DOHH2 (cell line): ENCODE measurements at regions not wholly inside any gene's neighbourhood (a gene's known extent, or its start where the extent isn't known, plus 50 kb on each side); places are given as distances from the start of the nearest gene placed in this dataset.

Source experiments
- H3F3A ChIP-seq: fragments of 200-600 bp; sonication (generic), shearing (Covaris generic); 2 replicates; pipeline ENCODE4 v1.6.0; 2016; ENCODE audit warnings: antibody characterized with exemption, mild to moderate bottlenecking; ENCODE audit not compliant: control insufficient read depth, insufficient read depth
- H3K27ac ChIP-seq: fragments of 200-600 bp; sonication (generic); 2 replicates; pipeline ENCODE4 v1.5.1; 2014; ENCODE audit warnings: low read depth, mild to moderate bottlenecking, low read length, moderate library complexity
- H3K27me3 ChIP-seq: fragments of 200-600 bp; sonication (generic); 2 replicates; pipeline ENCODE4 v1.6.1; 2014; ENCODE audit warnings: mild to moderate bottlenecking, low read length, mixed read lengths; ENCODE audit not compliant: control insufficient read depth
- H3K36me3 ChIP-seq: fragments of 200-600 bp; sonication (generic); 2 replicates; pipeline ENCODE4 v1.6.1; 2014; ENCODE audit warnings: mild to moderate bottlenecking, low read length, moderate library complexity, mixed read lengths; ENCODE audit not compliant: control insufficient read depth
- H3K4me1 ChIP-seq: fragments of 200-600 bp; sonication (generic); 2 replicates; pipeline ENCODE4 v1.6.1; 2014; ENCODE audit warnings: mild to moderate bottlenecking, low read length, mixed read lengths; ENCODE audit not compliant: control insufficient read depth
- H3K4me2 ChIP-seq: fragments of 200-600 bp; sonication (generic); 2 replicates; pipeline ENCODE4 v1.6.0; 2014; ENCODE audit warnings: mild to moderate bottlenecking, low read length, moderate library complexity
- H3K4me3 ChIP-seq: fragments of 200-600 bp; sonication (generic); 2 replicates; pipeline ENCODE4 v1.5.1; 2014; ENCODE audit warnings: mild to moderate bottlenecking, low read length, mixed read lengths
- H3K79me2 ChIP-seq: fragments of 200-600 bp; sonication (generic); 2 replicates; pipeline ENCODE4 v1.6.1; 2014; ENCODE audit warnings: mild to moderate bottlenecking, low read length, mixed read lengths; ENCODE audit not compliant: control insufficient read depth
- H3K9me2 ChIP-seq: fragments of 200-600 bp; sonication (generic); replicated peaks from 2 replicates; pipeline ENCODE4 v1.6.1; 2014; ENCODE audit warnings: mild to moderate bottlenecking, low read length, mixed read lengths; ENCODE audit not compliant: control insufficient read depth
- H3K9me3 ChIP-seq: fragments of 200-600 bp; sonication (generic); 2 replicates; pipeline ENCODE4 v1.6.1; 2014; ENCODE audit warnings: antibody characterized with exemption, low read length, mixed read lengths; ENCODE audit not compliant: control insufficient read depth, insufficient read depth
- H4K20me1 ChIP-seq: fragments of 200-600 bp; sonication (generic); 2 replicates; pipeline ENCODE4 v1.6.0; 2014; ENCODE audit warnings: low read depth, mild to moderate bottlenecking, antibody characterized with exemption, low read length, moderate library complexity; ENCODE audit not compliant: control insufficient read depth, insufficient read depth
- CTCF ChIP-seq: fragments of 200-600 bp; sonication (generic); IDR thresholded peaks from one replicate; pipeline ENCODE4 v1.5.1; 2014; ENCODE audit warnings: antibody characterized with exemption, mild to moderate bottlenecking, low read depth, low read length; ENCODE audit not compliant: poor library complexity, severe bottlenecking
- EZH2phosphoT487 ChIP-seq: fragments of 200-600 bp; sonication (generic); IDR thresholded peaks from 2 replicates; pipeline ENCODE4 v1.6.1; 2017; ENCODE audit warnings: borderline replicate concordance, mild to moderate bottlenecking, antibody characterized with exemption, low read length, moderate library complexity, mixed read lengths

DNA sequence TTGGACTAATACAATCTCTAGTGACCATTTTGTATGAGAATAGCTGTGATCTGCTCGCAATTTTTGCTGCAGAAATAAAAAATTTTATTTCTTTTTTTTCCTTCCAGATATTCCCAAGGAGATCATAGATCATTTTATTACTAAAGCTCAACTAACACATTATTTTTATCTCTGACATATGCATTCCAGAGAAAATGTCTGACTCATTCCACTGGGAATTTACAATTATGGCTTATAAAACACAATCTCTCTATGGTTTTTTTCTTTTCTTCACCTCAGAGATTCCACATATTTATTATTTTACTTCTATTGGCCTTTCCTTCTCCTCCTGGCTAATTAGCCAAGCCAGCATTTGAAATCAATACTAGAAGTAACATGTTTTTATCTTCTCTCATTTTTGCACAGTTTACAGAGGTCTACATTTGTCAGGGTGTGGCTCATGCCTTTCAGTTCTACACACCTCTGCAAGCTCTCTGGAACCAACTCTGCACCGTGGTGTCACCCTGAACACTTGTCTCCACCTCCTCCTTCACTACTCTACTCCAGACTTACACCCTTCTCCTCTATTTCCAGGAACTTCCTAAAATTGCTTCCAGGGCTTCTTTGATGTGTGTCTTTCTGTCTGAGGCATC, 59.8 kb upstream of the GPM6A start:
- Histone ChIP-seq H3K9me2 (no peaks in the 10 kb centered on the region), H3K4me1 (no peaks in the 10 kb centered on the region), H3K79me2 (no peaks in the 10 kb centered on the region), H4K20me1 (no peaks in the 10 kb centered on the region), H3F3A (no peaks in the 10 kb centered on the region), H3K27ac (no peak overlapping the region), H3K4me3 (no peak overlapping the region), H3K9me3 (no peaks in the 10 kb centered on the region), H3K36me3 (no peaks in the 10 kb centered on the region), H3K27me3 (no peaks in the 10 kb centered on the region; the same call in 1 of the 2 replicates), H3K4me2 (no peak overlapping the region)
- TF ChIP-seq EZH2phosphoT487 (no peak), CTCF (no peak)

GRCh38 chr4:175873707-175874106, 61.6 kb upstream of the GPM6A start:
- no peaks in the 10 kb centered on the region for H3F3A ChIP-seq
- no peaks in the 10 kb centered on the region for H3K36me3 ChIP-seq
- H3K4me2 ChIP-seq: no peak overlapping the region
- H3K79me2 ChIP-seq: no peaks in the 10 kb centered on the region
- H3K27me3 ChIP-seq: no peaks in the 10 kb centered on the region; the same call in 1 of the 2 replicates
- no peak overlapping the region for H3K27ac ChIP-seq
- H4K20me1 ChIP-seq: no peaks in the 10 kb centered on the region
- TF ChIP-seq EZH2phosphoT487 (no peak), CTCF (no peak)
- no peak overlapping the region for H3K4me3 ChIP-seq
- H3K9me2 ChIP-seq: no peaks in the 10 kb centered on the region
- H3K9me3 ChIP-seq: no peaks in the 10 kb centered on the region
- no peaks in the 10 kb centered on the region for H3K4me1 ChIP-seq

GRCh38 chr4:175874306-175874705, 62.2 kb upstream of the GPM6A start:
- H4K20me1 ChIP-seq: no peaks in the 10 kb centered on the region
- no peaks in the 10 kb centered on the region for H3K27me3 ChIP-seq
- H3K4me3 ChIP-seq: no peak overlapping the region
- no peaks in the 10 kb centered on the region for H3F3A ChIP-seq
- no peaks in the 10 kb centered on the region for H3K4me1 ChIP-seq
- no peaks in the 10 kb centered on the region for H3K79me2 ChIP-seq
- no peaks in the 10 kb centered on the region for H3K9me3 ChIP-seq
- no peaks in the 10 kb centered on the region for H3K36me3 ChIP-seq
- no peak overlapping the region for H3K27ac ChIP-seq
- TF ChIP-seq CTCF (no peak), EZH2phosphoT487 (no peak)
- no peaks in the 10 kb centered on the region for H3K9me2 ChIP-seq
- no peak overlapping the region for H3K4me2 ChIP-seq
